C4-2B (cell line): ENCODE measurements at regions not wholly inside any gene's neighbourhood (a gene's known extent, or its start where the extent isn't known, plus 50 kb on each side); places are given as distances from the start of the nearest gene placed in this dataset.

Source experiments
- H3K27ac ChIP-seq: fragments of 450-650 bp; 2 replicates; pipeline ENCODE4 v1.5.1; 2017
- CTCF ChIP-seq: fragments of 450-650 bp; conservative IDR thresholded peaks from 2 replicates; pipeline ENCODE4 v1.5.1; 2017; ENCODE audit warnings: mild to moderate bottlenecking
- ZFX ChIP-seq: fragments of 450-650 bp; IDR thresholded peaks from 2 replicates; pipeline ENCODE4 v1.6.1; 2017

DNA sequence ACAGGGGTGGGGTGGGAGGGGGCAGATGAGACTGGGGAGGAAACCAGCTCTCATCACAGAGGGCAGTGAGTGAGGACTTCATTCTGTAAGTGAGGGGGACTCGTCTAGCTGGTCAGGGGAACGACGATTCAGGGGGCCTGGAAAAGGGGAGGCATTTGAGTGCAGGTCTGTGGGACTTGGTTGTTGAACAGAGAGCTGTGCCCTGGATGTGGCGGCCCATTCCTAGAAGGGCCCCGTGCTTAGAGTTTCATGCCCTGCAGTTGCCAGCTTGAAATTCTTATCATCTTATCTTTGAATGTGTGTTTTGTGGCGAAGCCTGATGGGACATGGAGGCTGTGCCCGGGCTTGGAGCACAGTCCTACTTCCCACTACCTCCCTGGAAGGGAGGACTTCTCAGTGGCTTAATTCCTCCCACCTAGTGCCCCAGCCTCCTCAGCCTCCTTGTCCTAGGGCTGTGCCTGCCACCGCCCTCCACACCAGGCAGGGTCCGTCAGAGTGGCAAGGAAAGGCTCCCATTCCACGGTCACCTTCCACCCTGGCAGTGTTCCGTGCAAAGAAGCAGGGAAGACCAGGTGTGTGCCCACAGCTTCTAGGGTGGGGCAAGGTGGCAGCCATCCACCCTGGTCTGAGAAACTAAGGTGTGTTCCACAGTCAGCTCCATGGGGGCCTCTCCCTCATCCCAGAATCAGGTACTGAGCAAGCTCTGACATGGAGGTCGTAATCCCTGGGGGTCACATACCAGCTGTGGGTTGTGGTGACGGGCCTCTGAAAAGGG, 59.7 kb upstream of the LMO1 start:
- H3K27ac ChIP-seq: no peak overlapping the region
- TF ChIP-seq ZFX: no peak

- TF ChIP-seq ZFX: no peak
- TF ChIP-seq CTCF: no peak
- H3K27ac ChIP-seq: no peak overlapping the region
These were observed 58.2 kb upstream of the LMO1 start for GRCh38 chr11:8321876-8322275.

- no peak for TF ChIP-seq CTCF
- no peak for TF ChIP-seq ZFX
- no peak overlapping the region for H3K27ac ChIP-seq
These were observed 56.4 kb upstream of the LMO1 start for GRCh38 chr11:8320076-8320475.

GRCh38 chr11:8318536-8318935, 54.9 kb upstream of the LMO1 start:
- no peak overlapping the region for H3K27ac ChIP-seq
- TF ChIP-seq CTCF (no peak; the same call in none of the 2 replicates), ZFX (no peak)

- no peak overlapping the region for H3K27ac ChIP-seq
- no peak for TF ChIP-seq CTCF
- TF ChIP-seq ZFX: no peak
These were observed 53.5 kb upstream of the LMO1 start for GRCh38 chr11:8317159-8317558.

- H3K27ac ChIP-seq: no peak overlapping the region
- TF ChIP-seq CTCF (no peak), ZFX (no peak)
These were observed 52.3 kb upstream of the LMO1 start for GRCh38 chr11:8315954-8316353.

DNA sequence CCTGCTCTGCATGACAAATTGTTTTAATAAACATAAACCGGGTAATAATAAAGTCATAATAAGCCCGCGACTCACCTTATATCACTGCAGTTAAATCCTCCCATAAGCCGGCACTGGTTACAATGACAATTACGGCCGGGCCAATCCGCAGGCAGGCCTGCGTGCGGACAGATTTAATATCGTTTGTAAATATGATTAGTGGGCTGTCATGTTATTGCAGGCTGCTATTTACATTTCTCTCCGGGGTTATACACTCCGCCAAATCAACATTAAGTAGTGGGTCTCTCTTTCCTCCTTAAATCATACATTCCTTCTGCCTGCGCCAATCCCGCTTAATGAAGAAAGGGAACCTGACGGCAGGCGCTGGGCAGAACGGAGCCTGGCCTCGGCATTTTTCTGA, 51.8 kb upstream of the LMO1 start:
- TF ChIP-seq ZFX (no peak), CTCF (no peak)
- no peak overlapping the region for H3K27ac ChIP-seq

GRCh38 chr11:8314916-8315315, 51.2 kb upstream of the LMO1 start:
- TF ChIP-seq ZFX (no peak), CTCF (no peak)
- no peak overlapping the region for H3K27ac ChIP-seq
